ENCODE measurements at regions not wholly inside any gene's neighbourhood (a gene's known extent, or its start where the extent isn't known, plus 50 kb on each side); places are given as distances from the start of the nearest gene placed in this dataset.

DNA sequence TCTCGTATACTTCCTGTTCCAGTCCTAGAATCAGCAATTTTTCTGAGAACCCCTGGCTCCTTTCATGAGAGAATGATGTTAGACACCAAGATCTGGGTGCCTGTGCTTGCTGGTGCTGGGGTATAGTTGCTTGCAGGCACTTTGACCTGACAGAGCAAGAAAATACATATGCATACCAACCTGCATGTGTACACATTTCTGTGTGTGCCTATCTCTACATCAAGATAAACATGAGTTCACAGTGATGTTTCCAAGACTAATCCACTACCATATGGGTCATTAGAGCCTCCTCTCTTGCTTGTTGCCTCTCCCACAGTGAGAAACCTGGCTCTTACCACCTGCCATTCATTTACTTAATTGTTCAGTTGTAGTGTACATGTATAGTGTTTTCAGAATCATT, 229.1 kb upstream of the IGFBP3 start:
- Histone ChIP-seq H3K4me2 (no peak overlapping the region), H3K4me3 (IDR thresholded peaks at IDR 0.05; ENCODE audit: insufficient read depth, low read depth, low read length) (no peak overlapping the region), H3K27me3 (ENCODE audit: insufficient read depth, low read depth) (no peaks in the 10 kb centered on the region), H3K9ac (no peak overlapping the region), H4K20me1 (ENCODE audit: insufficient read depth) (no peaks in the 10 kb centered on the region), H3K36me3 (ENCODE audit: insufficient read depth) (no peaks in the 10 kb centered on the region), H3K79me2 (ENCODE audit: insufficient read depth, low read depth) (no peaks in the 10 kb centered on the region), H2AFZ (ENCODE audit: low read depth) (no peak overlapping the region), H3K4me1 (ENCODE audit: low read depth, poor library complexity, severe bottlenecking) (peaks cover 41% of the 10 kb centered on the region), H3K27ac (no peak overlapping the region)
- TF ChIP-seq, protein P1, sequence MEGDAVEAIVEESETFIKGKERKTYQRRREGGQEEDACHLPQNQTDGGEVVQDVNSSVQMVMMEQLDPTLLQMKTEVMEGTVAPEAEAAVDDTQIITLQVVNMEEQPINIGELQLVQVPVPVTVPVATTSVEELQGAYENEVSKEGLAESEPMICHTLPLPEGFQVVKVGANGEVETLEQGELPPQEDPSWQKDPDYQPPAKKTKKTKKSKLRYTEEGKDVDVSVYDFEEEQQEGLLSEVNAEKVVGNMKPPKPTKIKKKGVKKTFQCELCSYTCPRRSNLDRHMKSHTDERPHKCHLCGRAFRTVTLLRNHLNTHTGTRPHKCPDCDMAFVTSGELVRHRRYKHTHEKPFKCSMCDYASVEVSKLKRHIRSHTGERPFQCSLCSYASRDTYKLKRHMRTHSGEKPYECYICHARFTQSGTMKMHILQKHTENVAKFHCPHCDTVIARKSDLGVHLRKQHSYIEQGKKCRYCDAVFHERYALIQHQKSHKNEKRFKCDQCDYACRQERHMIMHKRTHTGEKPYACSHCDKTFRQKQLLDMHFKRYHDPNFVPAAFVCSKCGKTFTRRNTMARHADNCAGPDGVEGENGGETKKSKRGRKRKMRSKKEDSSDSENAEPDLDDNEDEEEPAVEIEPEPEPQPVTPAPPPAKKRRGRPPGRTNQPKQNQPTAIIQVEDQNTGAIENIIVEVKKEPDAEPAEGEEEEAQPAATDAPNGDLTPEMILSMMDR (conservative IDR thresholded peaks at IDR 0.05; ENCODE audit: low read depth, low read length), result no peak

GRCh38 chr7:46147871-46148270, 226.8 kb upstream of the IGFBP3 start:
- H3K4me2 ChIP-seq, result no peak overlapping the region
- H3K4me3 ChIP-seq (IDR thresholded peaks at IDR 0.05; ENCODE audit: insufficient read depth, low read depth, low read length), result no peak overlapping the region
- no peaks in the 10 kb centered on the region for H3K36me3 ChIP-seq (ENCODE audit: insufficient read depth)
- no peaks in the 10 kb centered on the region for H4K20me1 ChIP-seq (ENCODE audit: insufficient read depth)
- no peak overlapping the region for H3K9ac ChIP-seq
- TF ChIP-seq, protein P1 (conservative IDR thresholded peaks at IDR 0.05; ENCODE audit: low read depth, low read length), result no peak
- no peak overlapping the region for H3K27ac ChIP-seq
- no peaks in the 10 kb centered on the region for H3K79me2 ChIP-seq (ENCODE audit: insufficient read depth, low read depth)
- H2AFZ ChIP-seq (ENCODE audit: low read depth), result no peak overlapping the region
- H3K27me3 ChIP-seq (ENCODE audit: insufficient read depth, low read depth), result no peaks in the 10 kb centered on the region
- H3K4me1 ChIP-seq (ENCODE audit: low read depth, poor library complexity, severe bottlenecking), result peaks cover 34% of the 10 kb centered on the region

DNA sequence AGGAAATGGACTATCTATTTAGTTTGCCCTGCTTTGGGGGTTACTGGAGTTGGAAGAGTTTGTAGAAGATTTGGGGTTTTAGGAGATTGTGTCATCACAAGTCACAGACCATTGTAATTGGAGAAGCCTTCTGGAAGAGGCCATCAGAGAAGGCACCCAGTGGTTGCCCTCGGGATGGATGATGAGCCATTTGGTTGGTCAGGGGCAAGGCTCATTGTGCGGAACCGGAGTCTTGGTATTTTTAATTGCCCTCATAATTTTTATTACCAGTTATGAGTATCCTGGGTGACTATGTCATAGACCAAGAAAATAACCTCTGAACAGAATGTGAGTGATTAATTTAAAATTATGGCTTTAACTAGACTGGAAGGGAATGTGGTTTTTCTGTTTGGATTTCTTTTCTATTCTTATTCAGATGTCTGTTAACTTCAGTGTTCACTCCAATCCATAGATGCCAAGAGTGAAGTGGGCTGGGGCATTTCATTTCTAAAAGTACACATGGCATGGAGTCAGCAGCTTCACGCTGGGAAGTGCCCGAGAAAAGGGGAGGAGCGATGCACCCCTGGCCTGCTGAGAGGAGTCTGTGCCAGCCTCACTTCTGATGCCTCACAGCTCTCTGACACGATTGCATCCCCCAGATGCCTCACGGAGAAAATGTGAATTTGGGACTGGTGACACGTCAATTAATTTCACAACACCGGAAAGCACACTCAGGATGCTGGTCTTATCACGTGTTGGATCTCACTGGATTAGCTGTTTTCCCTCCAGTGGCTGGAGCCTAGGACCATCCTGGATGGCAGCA, 225.6 kb upstream of the IGFBP3 start:
- no peaks in the 10 kb centered on the region for H3K27me3 ChIP-seq (ENCODE audit: insufficient read depth, low read depth)

DNA sequence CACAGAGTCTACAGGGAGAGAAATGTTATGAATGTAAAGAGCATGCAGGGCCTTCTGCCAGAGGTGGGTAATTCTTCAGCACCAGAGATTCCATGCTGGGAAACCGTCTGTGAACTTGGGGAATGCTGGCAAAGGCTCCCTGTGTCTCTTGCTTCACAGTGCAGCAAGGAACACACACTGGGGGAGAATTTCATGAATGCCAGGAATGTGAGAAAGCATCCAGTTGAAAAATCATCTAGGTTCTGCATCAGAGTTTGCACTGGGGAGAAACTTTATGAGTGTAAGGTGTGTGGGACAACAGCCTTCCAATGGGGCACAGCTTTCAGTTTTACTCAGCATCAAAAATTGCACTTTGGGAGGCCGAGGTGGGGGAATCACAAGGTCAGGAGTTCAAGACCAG, 224.3 kb upstream of the IGFBP3 start:
- H3K4me2 ChIP-seq, result no peak overlapping the region

More for the DNA sequence above, 225.6 kb upstream of the IGFBP3 start:
- TF ChIP-seq, protein P1 (conservative IDR thresholded peaks at IDR 0.05; ENCODE audit: low read depth, low read length), result no peak
- Histone ChIP-seq H3K4me1 (ENCODE audit: low read depth, poor library complexity, severe bottlenecking) (peaks cover 22% of the 10 kb centered on the region), H3K9ac (no peak overlapping the region), H3K27ac (no peak overlapping the region), H3K4me2 (no peak overlapping the region), H2AFZ (ENCODE audit: low read depth) (no peak overlapping the region), H4K20me1 (ENCODE audit: insufficient read depth) (no peaks in the 10 kb centered on the region), H3K4me3 (IDR thresholded peaks at IDR 0.05; ENCODE audit: insufficient read depth, low read depth, low read length) (no peak overlapping the region), H3K36me3 (ENCODE audit: insufficient read depth) (no peaks in the 10 kb centered on the region), H3K79me2 (ENCODE audit: insufficient read depth, low read depth) (no peaks in the 10 kb centered on the region)

More for the DNA sequence above, 224.3 kb upstream of the IGFBP3 start:
- Histone ChIP-seq H3K79me2 (ENCODE audit: insufficient read depth, low read depth) (no peaks in the 10 kb centered on the region), H3K4me3 (IDR thresholded peaks at IDR 0.05; ENCODE audit: insufficient read depth, low read depth, low read length) (no peak overlapping the region), H2AFZ (ENCODE audit: low read depth) (no peak overlapping the region), H3K27me3 (ENCODE audit: insufficient read depth, low read depth) (no peaks in the 10 kb centered on the region), H3K36me3 (ENCODE audit: insufficient read depth) (no peaks in the 10 kb centered on the region), H3K4me1 (ENCODE audit: low read depth, poor library complexity, severe bottlenecking) (peaks cover 16% of the 10 kb centered on the region), H4K20me1 (ENCODE audit: insufficient read depth) (no peaks in the 10 kb centered on the region), H3K9ac (no peak overlapping the region), H3K27ac (no peak overlapping the region)
- TF ChIP-seq, protein P1 (conservative IDR thresholded peaks at IDR 0.05; ENCODE audit: low read depth, low read length), result no peak
